T-helper 2 cell treated with Interferon-gamma antibody and Interleukin-4, amounts not matched to agents 100 ng/mL and 5 ng/mL, for 36 hours (primary cell): ENCODE measurements at regions not wholly inside any gene's neighbourhood (a gene's known extent, or its start where the extent isn't known, plus 50 kb on each side); places are given as distances from the start of the nearest gene placed in this dataset.
"Not testable (repeated sequence)": the region's sequence is repeated elsewhere in the genome, so short reads cannot be mapped to it uniquely, and the experiment has no call there.

Experiments
- intact Hi-C: fragments of 100-400 bp; cut with micrococcal nuclease; formaldehyde crosslinking; loops from one replicate; pipeline ENCODE4 v1.15.1; 2023

DNA sequence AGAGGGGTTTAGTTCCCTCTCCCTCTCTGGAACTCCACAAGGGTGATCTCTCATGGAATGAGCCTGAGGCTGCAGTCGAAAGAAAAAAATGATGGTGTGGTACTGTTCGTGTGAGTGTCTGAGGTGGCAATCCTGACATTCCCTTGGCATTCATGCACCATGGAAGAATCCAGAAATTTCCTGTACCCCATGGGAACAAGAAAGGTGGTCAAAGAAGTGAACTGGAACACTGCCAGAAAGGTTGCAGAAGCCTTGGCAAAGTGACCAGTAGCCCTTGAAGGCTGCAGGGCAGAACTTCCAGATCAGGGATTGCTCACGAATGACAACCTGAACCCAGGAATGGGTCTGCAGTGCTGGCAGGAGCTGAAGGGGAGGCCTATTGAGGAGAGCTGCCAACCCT, 394.7 kb downstream of the CD83 start:
- intact Hi-C loops = no loop called here

DNA sequence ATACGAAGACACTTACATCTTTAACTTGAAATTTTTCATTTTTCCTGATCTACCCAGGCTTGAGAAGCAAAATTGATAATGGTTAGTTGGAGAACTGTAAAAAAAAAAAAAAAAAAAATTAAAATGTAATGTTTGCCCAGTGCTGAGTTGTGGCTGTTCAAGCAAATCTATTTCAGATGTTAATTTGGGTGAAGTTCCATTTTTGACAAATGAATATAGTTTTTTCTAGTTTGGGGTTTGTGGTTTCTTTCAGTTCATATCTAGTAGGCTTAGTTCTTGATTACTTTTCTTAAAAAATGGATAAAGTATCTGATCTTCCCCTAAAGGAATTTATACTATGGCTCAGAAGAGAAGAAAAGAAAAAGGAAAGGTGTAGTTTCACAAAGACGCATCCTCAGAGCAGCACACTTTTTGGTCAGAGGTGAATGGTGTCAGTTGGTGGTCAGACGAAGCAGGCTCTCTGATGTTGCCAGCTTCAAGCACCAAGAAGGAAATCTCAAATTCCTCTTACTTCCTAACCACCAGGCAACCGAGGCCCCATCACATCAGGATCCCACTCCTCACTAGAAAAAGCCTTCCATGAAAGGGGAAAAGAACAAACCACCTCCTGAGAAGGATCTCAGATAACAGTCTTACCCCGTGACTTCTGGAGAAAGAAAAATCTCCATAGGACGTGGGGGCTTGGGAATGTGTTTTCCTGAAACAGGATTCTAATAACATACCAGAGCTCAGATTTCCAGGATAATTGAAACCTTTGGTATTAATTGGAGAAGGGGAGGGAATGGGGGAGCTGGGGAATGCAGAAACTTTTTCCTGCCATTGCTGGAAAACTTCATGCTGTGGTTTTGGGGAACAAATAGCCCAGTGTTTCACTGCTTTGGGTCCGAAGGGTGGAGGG, 396.2 kb downstream of the CD83 start:
- intact Hi-C loops = no loop called here

DNA sequence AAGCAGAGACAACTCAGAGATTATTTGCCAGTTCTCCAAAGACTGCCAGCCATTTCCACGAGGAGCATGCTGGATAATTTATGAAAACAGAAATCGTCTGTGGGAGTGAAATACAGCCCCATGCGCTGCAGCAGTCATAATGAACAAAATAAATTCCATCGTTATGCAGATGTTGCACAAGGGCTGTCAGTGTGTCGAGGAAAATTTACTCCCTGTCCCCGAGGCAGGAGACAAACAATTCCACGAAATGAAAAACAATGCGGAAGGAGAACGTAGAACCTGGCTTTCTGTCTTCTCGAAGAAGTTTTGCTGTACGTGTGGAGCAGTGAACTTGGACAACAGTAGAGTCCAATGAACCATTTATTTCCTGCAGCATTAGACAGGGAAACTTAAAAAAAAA, 399.4 kb downstream of the CD83 start:
- intact Hi-C loops = no loop called here

DNA sequence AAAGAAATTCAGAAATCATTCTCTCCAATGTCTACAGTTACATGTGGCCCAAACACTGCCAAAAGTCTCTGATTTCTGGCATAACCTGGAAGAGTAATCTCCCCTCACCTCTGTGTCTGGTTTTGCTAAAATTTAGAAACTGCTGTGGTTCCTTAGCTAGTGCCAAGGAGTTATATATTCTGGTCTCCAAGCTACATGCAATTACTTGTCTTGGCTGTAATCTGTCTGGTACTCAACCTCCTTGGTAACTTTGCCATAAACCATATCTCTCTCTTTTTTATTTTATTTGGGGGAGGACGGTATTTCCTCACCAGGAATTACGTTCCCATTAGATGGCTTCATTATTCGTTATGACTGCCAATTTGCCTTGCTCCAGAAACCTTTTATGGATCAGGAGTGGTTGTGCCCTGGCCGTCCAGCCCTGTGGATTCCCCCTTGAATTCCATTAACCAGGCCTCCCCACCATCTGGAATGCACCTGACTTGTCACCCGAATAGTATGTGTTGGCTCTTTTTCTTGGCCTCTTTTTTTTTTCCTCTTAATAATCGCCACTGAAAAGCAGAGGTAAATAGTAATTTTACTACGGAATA, 400.0 kb downstream of the CD83 start:
- intact Hi-C loops = no loop called here

DNA sequence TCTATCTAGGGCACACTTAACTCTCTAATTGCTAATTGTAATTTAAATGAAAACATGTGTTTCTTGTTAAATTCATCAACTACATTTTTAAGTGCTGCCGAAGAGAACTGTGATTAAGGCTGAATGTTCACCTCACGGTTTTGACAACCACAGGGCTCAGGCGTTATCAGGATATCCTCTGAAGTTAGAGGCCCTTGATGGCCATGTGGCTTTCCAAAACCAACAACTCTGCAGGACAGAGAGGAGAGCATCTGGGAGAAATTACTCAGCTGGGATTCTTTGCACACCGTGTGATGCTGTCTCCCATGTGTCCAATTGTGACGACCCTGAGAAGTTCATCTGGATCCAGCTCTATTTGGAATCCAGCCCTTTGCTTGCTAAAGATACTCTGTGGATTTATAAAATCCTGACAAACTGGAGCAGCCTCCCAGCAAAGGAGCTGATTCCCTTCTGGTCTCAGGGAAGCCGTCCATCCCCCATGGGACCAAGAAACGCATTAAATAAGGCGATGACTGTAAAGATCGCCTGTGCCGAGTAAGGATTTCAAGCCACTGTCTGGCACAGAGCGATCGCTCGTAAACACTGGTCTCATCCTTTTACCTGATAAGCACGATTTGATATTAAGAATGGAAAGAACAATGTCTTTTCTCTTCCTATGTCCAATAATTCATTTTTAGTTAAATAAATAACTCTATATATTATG, 401.1 kb downstream of the CD83 start:
- intact Hi-C loops = no loop called here

DNA sequence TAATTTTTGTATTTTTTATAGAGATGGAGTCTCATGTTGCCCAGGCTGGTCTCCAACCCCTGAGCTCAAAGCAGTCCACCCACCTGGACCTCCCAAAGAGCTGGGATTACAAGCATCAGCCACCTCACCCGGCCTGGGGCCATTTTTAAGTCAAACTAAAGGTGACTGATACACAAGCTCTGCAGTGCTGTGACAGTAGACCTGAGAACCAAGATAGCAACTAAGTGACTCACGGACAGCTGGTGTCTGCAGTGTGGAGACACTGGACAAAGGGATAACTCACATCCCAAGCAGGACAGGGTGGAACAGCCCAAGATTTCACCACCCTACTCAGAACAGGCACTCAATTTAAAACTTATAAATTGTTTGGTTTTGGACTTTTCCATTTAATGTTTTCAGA, 402.5 kb downstream of the CD83 start:
- intact Hi-C loops = no loop called here

DNA sequence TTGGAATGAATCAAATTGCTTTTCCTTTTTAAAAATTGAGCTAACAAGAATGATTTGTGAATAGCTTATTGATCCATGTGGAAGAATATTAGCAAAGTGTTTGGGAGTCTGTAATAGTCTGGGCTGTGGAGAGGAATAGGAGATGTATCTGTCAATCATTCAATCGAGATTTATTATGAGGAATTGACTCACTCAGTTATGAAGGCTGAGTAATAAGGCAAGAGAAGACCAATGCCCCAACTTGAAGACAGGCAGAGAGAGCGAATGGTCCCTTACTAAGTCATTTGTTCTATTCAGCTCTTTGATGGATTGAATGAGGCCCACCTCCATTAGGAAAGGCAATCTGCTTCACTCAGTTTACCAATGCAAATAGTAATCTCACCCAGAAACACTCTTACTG, 403.0 kb downstream of the CD83 start:
- intact Hi-C loops = no loop called here

DNA sequence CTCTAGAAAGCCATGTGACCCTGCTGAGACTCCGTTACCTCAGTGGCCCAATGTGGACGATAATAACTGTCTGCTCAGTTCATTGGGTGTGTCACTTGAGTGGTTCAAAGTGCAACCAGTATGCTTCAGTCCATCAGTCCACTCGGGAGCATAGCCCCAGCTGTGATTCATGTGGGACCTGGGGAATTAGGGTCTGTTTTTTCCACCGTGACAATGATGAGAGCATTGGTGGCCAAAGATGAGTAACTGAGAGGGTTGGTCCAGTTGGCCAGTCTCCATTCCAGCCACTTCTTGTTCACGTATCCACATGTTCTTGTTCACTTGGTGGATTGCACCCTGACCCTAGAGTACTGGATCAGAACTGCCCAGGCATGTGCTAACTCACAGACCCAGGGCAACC, 403.6 kb downstream of the CD83 start:
- intact Hi-C loops = no loop called here

DNA sequence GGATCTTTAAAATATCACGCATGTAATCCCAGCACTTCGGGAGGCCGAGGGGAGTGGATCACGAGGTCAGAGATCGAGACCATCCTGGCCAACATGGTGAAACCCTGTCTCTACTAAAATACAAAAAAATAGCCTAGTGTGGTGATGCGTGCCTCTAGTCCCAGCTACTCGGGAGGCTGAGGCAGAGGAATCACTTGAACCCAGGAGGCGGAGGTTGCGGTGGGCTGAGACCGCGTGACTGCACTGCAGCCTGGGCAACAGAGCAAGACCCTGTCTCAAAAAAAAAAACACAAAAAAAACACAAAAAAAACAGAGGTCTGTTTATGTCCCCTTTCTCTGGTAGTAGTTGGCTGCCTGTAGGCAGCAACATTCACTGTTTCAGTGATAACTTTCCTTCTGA, 404.3 kb downstream of the CD83 start:
- intact Hi-C loops = not testable (repeated sequence)

DNA sequence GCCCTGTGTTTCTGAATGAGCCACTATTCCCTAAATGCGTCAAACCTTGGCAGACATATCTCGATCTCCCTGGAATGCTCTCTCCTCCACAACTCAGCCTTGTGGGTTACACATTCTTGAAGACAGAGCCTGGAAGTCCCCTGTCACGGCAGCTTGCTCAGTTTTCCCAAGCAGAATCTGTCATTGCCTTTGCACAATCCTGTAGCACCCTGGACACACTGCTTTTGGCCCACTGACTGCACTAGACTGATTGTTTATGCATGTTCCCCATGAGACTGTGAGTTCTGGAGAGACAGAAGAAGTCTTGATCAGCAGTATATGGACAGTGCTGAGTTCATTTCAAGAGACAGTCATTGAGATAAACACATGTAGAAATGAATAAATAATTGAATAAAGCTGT, 406.7 kb downstream of the CD83 start:
- intact Hi-C loops = no loop called here

DNA sequence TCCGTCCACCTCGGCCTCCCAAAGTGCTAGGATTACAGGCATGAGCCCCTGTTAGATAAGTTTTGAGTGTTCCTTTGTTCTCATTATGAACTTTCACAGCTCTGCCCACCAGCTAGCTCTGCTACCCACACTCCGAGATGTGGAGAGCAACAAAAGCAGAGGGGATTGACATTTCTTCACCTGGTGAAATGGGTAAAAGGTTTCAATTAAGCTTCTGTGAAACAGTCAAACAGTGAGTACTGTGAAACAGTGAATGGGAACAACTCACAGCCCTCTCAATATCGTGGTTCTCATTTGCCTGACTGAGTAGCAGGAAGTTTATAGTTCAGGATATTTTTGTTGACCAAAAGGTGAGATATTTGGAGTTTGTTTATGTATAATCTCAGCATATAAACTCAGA, 412.8 kb downstream of the CD83 start:
- intact Hi-C loops = no loop called here

DNA sequence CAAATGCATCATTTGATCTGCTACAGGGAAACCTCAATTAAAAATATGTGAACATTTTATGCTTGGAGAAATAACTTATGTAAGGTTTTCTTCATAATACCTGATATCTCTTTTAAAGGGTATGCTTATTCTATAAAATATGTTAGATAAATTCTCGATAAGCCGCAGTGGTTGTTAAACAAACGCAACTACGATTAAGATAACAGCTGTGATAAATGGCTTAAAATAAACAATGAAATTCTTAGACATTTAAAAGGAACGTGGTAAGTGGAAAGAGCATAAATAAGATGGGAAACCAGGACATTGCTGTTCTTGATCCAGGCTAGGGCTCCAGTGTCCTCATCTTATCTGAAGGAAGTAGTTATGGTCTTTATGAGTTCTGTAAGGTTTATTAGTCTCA, 415.9 kb downstream of the CD83 start:
- intact Hi-C loops = no loop called here

DNA sequence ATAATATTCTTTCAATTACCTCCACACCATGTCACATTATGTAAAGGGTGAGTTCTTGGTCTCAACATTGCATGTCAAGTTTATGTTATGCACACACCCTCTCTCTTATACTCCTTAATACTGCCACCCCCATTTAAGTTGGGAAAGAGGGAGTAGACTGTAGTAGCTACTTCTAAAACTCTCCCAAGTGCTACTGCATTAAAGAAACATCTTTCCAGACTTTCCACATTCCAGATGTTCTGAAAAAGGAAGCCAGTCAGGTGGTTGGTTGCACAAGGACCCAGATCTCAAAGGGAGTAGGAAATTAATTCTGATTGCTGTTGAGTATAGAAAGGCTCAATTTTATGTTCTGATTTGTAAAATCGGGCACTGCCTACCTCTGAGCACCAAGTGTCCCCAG, 419.5 kb downstream of the CD83 start:
- intact Hi-C loops = no loop called here

DNA sequence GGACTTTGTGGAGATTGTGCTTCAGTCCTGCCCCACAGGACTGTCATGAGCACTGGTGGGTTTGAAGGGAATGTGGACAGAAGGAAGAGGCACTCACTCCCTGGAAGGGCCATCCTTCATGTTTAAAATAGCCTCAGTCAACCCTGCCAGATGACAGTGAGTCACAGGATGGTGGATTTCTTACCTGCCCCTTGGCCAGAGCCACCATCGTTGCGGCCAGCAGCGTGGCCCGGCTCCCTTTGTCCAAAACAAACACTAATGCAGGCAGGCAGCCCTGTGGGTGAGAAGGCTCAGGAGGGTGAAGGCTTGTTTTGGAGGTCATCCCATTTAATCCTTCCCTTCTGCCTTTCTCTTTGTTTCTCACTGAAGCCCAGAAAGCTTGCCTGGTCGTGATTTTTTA, 422.7 kb downstream of the CD83 start:
- intact Hi-C loops = no loop called here

DNA sequence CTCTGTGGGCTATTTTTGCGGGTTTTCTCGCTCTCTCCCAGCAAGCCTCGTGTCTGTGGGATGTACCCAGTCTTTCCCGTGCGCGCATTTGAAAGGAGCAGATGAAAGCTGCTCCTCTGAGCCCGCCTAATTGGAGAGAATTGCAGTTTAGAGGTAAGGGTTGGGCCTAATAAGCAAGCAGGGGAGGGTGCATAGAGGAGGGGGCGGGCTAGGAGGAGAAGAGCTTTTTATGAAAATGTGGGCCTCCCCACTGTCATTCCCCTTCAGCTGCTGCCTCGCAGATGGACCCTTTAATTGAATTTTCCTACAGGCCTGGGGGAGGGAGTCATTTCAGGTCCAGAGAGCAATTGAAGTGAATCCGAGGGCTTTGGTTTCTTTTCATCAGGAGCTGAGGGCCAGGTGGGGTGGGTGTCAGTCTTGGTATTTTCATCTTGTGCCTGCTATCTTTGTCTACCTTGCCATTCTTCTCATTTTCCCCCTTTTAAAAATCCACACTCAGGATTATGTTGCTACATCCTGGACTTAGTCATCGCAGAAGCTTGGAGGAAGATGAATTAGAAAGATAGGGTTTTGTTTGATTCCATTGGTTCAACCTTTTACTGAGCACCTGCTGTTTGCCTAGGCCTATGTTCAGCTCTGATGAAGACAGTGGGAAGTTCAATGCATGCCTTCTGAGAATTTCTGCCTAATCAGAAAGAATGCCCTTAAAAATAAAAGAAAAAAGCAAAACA, 423.4 kb downstream of the CD83 start:
- intact Hi-C loops = no loop called here

DNA sequence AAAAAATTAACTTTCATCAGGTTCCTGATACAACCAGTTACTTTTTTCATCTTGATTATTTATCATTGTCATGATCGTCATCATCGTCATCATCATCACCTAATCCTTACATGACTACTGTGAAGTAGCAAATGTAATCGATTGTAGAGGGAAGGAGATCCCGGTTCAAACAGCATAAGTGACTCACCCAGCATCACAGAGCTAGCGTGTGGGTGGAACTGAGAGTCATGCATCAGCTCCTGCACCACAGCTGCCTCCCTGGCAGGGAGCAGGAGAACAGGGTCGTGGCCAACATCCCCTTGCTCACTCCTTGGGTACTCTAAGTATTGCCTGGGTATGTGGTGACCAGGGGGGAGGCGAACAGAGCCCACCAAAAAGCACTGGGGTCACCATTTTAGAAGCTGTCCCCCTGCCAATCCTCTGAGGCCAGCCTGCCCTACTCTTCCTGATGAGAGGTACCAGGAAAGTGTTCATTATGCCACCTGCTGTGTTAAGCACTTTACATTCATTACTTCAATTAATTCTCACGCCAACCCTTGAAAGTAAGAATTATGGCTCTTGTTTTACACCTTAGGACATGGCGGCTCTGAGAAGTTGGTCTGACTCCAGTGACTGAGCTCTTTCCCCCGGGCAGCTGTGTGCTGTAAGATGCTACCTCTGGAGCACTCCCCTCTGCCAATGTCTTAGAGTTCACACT, 425.2 kb downstream of the CD83 start:
- intact Hi-C loops = no loop called here

DNA sequence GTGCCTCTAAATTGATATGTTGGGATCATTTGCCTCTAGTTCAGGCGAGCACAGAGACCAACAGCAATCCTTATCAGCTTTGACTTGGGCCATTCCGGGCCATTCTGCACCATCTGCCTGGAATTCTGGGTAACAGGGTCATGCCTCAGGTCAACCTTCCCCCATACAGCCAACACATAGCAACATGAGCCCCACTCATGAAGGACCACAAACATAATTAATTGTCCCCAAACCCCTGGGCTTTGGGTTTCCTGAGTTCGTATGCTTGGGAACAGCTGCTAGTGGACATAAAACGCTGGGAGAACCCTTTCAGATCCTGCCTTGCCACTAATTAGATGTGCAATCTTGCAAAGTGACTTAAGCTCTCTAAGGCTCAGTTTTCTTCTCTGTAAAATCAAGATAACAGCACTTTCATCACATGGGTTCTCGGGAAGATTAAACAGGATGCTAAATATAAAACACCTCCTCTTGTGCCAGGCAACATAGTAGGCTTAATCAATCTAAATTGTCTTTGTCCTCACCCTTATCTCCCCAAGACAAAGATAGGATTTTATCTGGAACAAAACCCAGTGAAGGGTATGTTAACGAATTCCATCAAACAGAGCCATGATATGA, 426.5 kb downstream of the CD83 start:
- intact Hi-C loops = no loop called here

DNA sequence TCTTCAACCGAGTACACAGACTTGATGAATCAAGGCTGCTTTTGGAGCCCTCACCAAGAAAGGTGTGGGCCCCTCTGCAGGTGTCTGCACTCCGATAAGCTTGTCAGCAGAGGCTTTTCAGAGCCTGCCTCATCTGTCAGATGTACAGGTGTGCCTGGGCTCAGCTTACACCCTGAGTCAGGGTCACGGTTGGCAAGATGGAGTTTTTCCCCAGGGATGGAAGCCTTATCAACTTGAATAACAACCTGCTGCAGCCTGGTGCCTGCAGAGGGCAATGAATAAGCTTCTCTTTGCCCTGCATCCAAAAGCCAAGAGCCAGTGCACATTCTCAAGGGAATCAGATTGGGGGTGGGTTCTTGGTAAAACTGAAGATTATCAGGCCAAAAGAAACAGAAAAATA, 427.1 kb downstream of the CD83 start:
- intact Hi-C loops = no loop called here

DNA sequence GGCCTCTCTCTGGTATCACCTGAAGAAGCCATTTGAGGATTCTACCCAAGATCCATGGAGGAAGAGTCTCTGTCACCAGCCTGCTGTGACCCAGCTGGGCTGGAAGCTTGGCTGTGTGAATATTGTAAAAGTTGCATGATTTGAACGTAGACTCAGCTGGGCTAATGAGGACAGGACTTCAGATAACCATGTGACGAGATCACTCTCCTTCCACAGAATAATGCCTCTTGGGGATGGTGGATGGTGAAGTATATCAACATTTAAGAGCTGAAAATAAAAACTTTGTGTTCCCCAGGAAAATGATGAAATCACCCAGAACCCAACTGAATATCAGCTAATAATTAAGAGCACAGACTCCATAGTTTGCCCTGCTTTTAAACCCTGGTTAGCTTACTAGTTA, 427.9 kb downstream of the CD83 start:
- intact Hi-C loops = no loop called here

DNA sequence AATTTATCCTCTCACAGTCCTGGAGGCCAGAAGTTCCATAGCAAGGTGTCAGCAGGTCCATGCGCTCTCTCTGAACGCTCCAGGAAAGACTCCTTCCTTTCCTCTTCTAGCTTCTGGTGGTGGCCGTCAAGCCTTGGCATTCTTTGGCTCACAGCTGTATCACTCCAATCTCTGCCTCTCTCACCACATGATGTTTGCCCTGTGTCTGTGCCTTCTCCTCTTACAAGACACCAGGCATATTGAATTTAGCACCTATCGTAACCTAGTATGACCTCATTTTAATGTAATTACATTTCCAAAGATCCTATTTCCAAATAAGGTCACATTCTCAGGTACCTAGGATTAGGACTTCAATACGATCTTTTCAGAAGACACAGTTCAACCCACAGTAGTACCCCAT, 428.5 kb downstream of the CD83 start:
- intact Hi-C loops = no loop called here
